ENCODE measurements at regions not wholly inside any gene's neighbourhood (a gene's known extent, or its start where the extent isn't known, plus 50 kb on each side); places are given as distances from the start of the nearest gene placed in this dataset.

GRCh38 chr6:21808045-21808470 is 214.5 kb downstream of the SOX4 start:
- TF ChIP-seq BCL3 (IDR thresholded peaks at IDR 0.05) (no peak), POLR2A (IDR thresholded peaks at IDR 0.05; ENCODE audit: low read length) (no peak), RAD21 (conservative IDR thresholded peaks at IDR 0.05 in 1 of 2, IDR thresholded peaks at IDR 0.05 in 1 of 2) (no peak), CHD2 (IDR thresholded peaks at IDR 0.05; ENCODE audit: low read length, partially characterized antibody) (no peak), E2F6 (IDR thresholded peaks at IDR 0.05; ENCODE audit: borderline replicate concordance, low read depth) (no peak)

Measured in A549 (cell line).